Peyer's patch (tissue), 4 donors: ENCODE measurements at regions not wholly inside any gene's neighbourhood (a gene's known extent, or its start where the extent isn't known, plus 50 kb on each side); places are given as distances from the start of the nearest gene placed in this dataset.

Experiments
- POLR2A ChIP-seq, 2 donors: fragments of 450-650 bp; IDR thresholded peaks; one replicate each; pipeline ENCODE4 v1.5.1; 2017; ENCODE audit warnings: antibody characterized with exemption in 2 of 2, mild to moderate bottlenecking in 2 of 2, moderate library complexity in 2 of 2
- TF ChIP-seq, protein P1 (sequence below), 6 experiments: fragments of 450-650 bp in 4 of 6; fragments of 200-600 bp in 2 of 6; sonication (generic) in 1 of 6; IDR thresholded peaks; one replicate each; pipeline ENCODE4 v1.5.1; 2017 to 2019; ENCODE audit warnings: antibody characterized with exemption in 6 of 6, mild to moderate bottlenecking in 3 of 6, moderate library complexity in 1 of 6

- TF ChIP-seq, protein P1, sequence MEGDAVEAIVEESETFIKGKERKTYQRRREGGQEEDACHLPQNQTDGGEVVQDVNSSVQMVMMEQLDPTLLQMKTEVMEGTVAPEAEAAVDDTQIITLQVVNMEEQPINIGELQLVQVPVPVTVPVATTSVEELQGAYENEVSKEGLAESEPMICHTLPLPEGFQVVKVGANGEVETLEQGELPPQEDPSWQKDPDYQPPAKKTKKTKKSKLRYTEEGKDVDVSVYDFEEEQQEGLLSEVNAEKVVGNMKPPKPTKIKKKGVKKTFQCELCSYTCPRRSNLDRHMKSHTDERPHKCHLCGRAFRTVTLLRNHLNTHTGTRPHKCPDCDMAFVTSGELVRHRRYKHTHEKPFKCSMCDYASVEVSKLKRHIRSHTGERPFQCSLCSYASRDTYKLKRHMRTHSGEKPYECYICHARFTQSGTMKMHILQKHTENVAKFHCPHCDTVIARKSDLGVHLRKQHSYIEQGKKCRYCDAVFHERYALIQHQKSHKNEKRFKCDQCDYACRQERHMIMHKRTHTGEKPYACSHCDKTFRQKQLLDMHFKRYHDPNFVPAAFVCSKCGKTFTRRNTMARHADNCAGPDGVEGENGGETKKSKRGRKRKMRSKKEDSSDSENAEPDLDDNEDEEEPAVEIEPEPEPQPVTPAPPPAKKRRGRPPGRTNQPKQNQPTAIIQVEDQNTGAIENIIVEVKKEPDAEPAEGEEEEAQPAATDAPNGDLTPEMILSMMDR (IDR thresholded peaks at IDR 0.05), result no peak
- no peak for TF ChIP-seq POLR2A (IDR thresholded peaks at IDR 0.05)
Observed at GRCh38 chr20:40451552-40451951, 237.5 kb downstream of the MAFB start.
